Smooth muscle cell (in vitro differentiated cells): ENCODE measurements at regions not wholly inside any gene's neighbourhood (a gene's known extent, or its start where the extent isn't known, plus 50 kb on each side); places are given as distances from the start of the nearest gene placed in this dataset.
A peak's percentile ranks its signal among the peaks of the same experiment; 100 is the strongest.

Source experiments
- DNase-seq: peaks from one replicate; lab custom pipeline; 2025; ENCODE audit not compliant: unreplicated experiment; lab: John Stamatoyannopoulos, UW
- H2AFZ ChIP-seq: fragments of 200-600 bp; sonication (generic); 2 replicates; pipeline ENCODE4 v1.6.0; 2016; ENCODE audit warnings: antibody characterized with exemption, low read depth, mild to moderate bottlenecking
- H3F3A ChIP-seq: fragments of 200-600 bp; sonication (generic); 2 replicates; pipeline ENCODE4 v1.6.0; 2017; ENCODE audit warnings: antibody characterized with exemption, low read depth
- H3K27ac ChIP-seq: fragments of 200-600 bp; sonication (generic); 2 replicates; pipeline ENCODE4 v1.5.1; 2016; ENCODE audit warnings: low read depth, mild to moderate bottlenecking
- H3K27me3 ChIP-seq: fragments of 200-600 bp; sonication (generic); 2 replicates; pipeline ENCODE4 v1.6.1; 2016; ENCODE audit warnings: low read depth, mild to moderate bottlenecking
- H3K36me3 ChIP-seq: fragments of 200-600 bp; sonication (generic); 2 replicates; pipeline ENCODE4 v1.5.1; 2016; ENCODE audit warnings: low read depth
- H3K4me1 ChIP-seq: fragments of 200-600 bp; sonication (generic); 2 replicates; pipeline ENCODE4 v1.5.1; 2016; ENCODE audit warnings: low read depth
- H3K4me2 ChIP-seq: fragments of 200-600 bp; sonication (generic); 2 replicates; pipeline ENCODE4 v1.6.0; 2016; ENCODE audit warnings: mild to moderate bottlenecking
- H3K4me3 ChIP-seq: fragments of 200-600 bp; sonication (generic); 2 replicates; pipeline ENCODE4 v1.5.1; 2016; ENCODE audit warnings: mild to moderate bottlenecking
- H3K79me2 ChIP-seq: fragments of 200-600 bp; sonication (generic); 2 replicates; pipeline ENCODE4 v1.6.0; 2016; ENCODE audit warnings: low read depth, mild to moderate bottlenecking
- H3K9ac ChIP-seq: fragments of 200-600 bp; sonication (generic); 2 replicates; pipeline ENCODE4 v1.6.0; 2016; ENCODE audit warnings: low read depth
- H3K9me3 ChIP-seq: fragments of 200-600 bp; sonication (generic); replicated peaks from 2 replicates; pipeline ENCODE4 v1.5.1; 2016; ENCODE audit warnings: low read depth
- H4K20me1 ChIP-seq: fragments of 200-600 bp; sonication (generic); 2 replicates; pipeline ENCODE4 v1.6.0; 2016; ENCODE audit warnings: low read depth
- WGBS: methylation state at CpG from one replicate; pipeline ENCODE4 v1.1.7; 2016; ENCODE audit warnings: low lambda C conversion rate; 5-methylcytosine and 5-hydroxymethylcytosine counted together
- TF ChIP-seq, protein P1 (sequence below): fragments of 200-600 bp; sonication (generic); IDR thresholded peaks from 2 replicates; pipeline ENCODE4 v1.5.1; 2017; ENCODE audit warnings: borderline replicate concordance, mild to moderate bottlenecking, antibody characterized with exemption; ENCODE audit not compliant: insufficient read depth, poor library complexity, severe bottlenecking

DNA sequence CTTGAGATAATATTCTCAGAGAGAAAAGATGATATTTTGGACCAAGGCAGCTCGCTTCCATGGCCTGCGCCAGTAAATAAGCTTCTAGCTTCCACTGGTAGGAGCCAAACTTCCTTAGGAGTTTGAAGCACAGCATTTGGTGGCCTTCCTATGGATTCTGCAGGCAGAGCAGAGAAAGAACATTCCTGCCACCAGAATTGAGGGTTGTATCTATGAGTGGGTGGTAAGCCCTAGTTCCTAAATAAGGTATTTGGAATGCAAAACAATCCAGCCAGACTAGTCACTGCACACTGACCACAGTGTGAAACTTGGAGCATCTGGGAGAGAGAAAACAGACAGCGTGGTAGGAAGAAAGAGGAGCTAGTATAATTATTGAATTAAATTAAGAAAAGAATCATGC is 54.1 kb upstream of the BCAR3 start:
- peaks cover 29% of the 10 kb centered on the region for H3K4me1 ChIP-seq
- peak overlapping the region; percentile 67 for H3K4me2 ChIP-seq

DNA sequence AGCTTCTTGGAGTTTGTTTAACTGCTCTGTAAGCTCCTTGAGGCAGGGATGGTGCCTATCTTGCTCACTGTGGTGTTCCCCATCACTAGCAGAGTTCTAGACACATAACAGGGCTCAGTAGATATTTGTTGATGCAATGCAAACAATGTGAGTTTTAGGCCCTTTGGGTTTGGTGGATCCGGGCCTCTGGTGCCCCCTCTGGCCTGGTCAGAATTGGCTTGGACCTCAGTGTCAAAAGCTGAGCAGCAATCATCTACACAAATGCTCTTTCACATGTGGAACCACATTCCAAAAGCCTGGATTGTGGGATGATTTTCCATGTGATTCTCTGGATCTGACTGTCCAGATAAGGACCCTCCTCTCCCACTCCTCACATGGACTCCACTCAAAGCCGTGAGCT is 53.4 kb upstream of the BCAR3 start:
- H3K4me2 ChIP-seq: peak overlapping the region; percentile 61
- H3K9ac ChIP-seq: no peak overlapping the region
- no peaks in the 10 kb centered on the region for H4K20me1 ChIP-seq
- H3F3A ChIP-seq: peaks cover 5% of the 10 kb centered on the region
- peaks cover 22% of the 10 kb centered on the region for H3K4me1 ChIP-seq
- DNase-seq: no peak
- H3K27ac ChIP-seq: peak overlapping the region; percentile 66
- H3K4me3 ChIP-seq: no peak overlapping the region
- TF ChIP-seq, protein P1, sequence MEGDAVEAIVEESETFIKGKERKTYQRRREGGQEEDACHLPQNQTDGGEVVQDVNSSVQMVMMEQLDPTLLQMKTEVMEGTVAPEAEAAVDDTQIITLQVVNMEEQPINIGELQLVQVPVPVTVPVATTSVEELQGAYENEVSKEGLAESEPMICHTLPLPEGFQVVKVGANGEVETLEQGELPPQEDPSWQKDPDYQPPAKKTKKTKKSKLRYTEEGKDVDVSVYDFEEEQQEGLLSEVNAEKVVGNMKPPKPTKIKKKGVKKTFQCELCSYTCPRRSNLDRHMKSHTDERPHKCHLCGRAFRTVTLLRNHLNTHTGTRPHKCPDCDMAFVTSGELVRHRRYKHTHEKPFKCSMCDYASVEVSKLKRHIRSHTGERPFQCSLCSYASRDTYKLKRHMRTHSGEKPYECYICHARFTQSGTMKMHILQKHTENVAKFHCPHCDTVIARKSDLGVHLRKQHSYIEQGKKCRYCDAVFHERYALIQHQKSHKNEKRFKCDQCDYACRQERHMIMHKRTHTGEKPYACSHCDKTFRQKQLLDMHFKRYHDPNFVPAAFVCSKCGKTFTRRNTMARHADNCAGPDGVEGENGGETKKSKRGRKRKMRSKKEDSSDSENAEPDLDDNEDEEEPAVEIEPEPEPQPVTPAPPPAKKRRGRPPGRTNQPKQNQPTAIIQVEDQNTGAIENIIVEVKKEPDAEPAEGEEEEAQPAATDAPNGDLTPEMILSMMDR: peak; percentile 20
- no peaks in the 10 kb centered on the region for H3K27me3 ChIP-seq
- H3K9me3 ChIP-seq: no peaks in the 10 kb centered on the region
- 70% methylated on average over 2 of the region's 2 CpGs for WGBS
- H3K36me3 ChIP-seq: no peaks in the 10 kb centered on the region
- no peaks in the 10 kb centered on the region for H3K79me2 ChIP-seq
- no peak overlapping the region for H2AFZ ChIP-seq

More for the DNA sequence above, 54.1 kb upstream of the BCAR3 start:
- Histone ChIP-seq H3K36me3 (no peaks in the 10 kb centered on the region), H3K27ac (peak overlapping the region; percentile 66), H2AFZ (no peak overlapping the region), H3F3A (peaks cover 6% of the 10 kb centered on the region), H4K20me1 (no peaks in the 10 kb centered on the region), H3K9ac (no peak overlapping the region), H3K27me3 (no peaks in the 10 kb centered on the region), H3K4me3 (no peak overlapping the region), H3K9me3 (no peaks in the 10 kb centered on the region), H3K79me2 (no peaks in the 10 kb centered on the region)
- TF ChIP-seq, protein P1: peak; percentile 42
- WGBS: 45% methylated on average over 3 of the region's 3 CpGs
- no peak for DNase-seq

DNA sequence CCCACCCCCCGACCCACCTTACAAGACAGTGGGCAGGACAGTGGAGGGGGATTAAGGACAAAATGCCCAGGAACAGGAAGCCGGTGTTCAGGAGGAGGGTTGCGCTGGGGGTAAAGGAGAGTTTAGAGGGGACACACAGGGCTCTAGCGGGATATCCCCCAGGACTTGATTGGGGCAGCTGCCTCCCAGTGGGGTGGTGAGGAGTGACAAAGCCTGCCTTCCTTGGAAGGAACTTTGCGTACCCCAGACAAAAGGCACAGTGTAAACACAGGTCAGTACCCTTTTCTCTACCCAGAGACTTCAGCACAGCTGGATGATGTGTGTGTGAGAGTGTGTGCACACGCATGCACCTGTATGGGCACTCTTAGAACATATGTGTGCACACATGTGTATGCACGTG is 51.7 kb upstream of the BCAR3 start:
- peaks cover 21% of the 10 kb centered on the region for H3K4me1 ChIP-seq
- H3K79me2 ChIP-seq: no peaks in the 10 kb centered on the region
- peaks cover 5% of the 10 kb centered on the region for H3F3A ChIP-seq
- no peak for DNase-seq
- WGBS: 99% methylated on average over 7 of the region's 7 CpGs
- no peak overlapping the region for H2AFZ ChIP-seq
- H3K36me3 ChIP-seq: no peaks in the 10 kb centered on the region
- no peaks in the 10 kb centered on the region for H3K27me3 ChIP-seq
- no peak overlapping the region for H3K27ac ChIP-seq
- no peak overlapping the region for H3K9ac ChIP-seq
- TF ChIP-seq, protein P1: no peak
- H3K9me3 ChIP-seq: no peaks in the 10 kb centered on the region
- H3K4me3 ChIP-seq: no peak overlapping the region
- no peak overlapping the region for H3K4me2 ChIP-seq
- H4K20me1 ChIP-seq: no peaks in the 10 kb centered on the region

DNA sequence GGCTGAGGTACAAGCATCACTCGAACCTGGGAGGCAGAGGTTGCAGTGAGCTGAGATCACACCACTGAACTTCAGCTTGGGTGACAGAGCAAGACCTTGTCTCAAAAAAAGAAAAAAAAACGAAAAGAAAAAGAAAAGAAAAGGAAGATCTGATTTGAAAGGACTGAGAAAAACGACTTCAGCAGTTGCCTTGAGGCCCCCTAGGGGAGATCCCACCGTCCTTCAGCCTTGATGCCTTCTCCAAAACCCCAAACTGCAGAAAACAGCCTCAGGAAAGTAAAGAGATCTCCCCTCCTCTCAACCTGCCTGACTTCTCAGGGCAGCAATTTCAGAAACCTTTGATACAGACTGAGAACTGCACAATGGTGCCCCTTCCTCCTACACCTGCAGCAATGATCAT is 50.9 kb upstream of the BCAR3 start:
- no peaks in the 10 kb centered on the region for H3K79me2 ChIP-seq
- no peak overlapping the region for H3K4me2 ChIP-seq
- no peak overlapping the region for H3K27ac ChIP-seq
- H2AFZ ChIP-seq: no peak overlapping the region
- H3K9ac ChIP-seq: no peak overlapping the region
- no peak for DNase-seq
- H3K4me1 ChIP-seq: peaks cover 21% of the 10 kb centered on the region
- no peaks in the 10 kb centered on the region for H3K9me3 ChIP-seq
- no peaks in the 10 kb centered on the region for H3K27me3 ChIP-seq
- H3K36me3 ChIP-seq: no peaks in the 10 kb centered on the region
- no peak overlapping the region for H3K4me3 ChIP-seq
- 43% methylated on average over 4 of the region's 4 CpGs for WGBS
- H3F3A ChIP-seq: peaks cover 5% of the 10 kb centered on the region
- TF ChIP-seq, protein P1: no peak
- H4K20me1 ChIP-seq: no peaks in the 10 kb centered on the region
